HG02763 (cell line): ENCODE measurements at regions not wholly inside any gene's neighbourhood (a gene's known extent, or its start where the extent isn't known, plus 50 kb on each side); places are given as distances from the start of the nearest gene placed in this dataset.

Experiments used
- ATAC-seq: cut with Tn5 transposase; IDR thresholded peaks from one replicate; pipeline ENCODE4 v1.9.1; 2021; ENCODE audit warnings: mild to moderate bottlenecking, moderate library complexity; ENCODE audit not compliant: unreplicated experiment

- no peak for ATAC-seq
Measured at GRCh38 chr6:147755999-147756398, 247.5 kb downstream of the SAMD5 start.

GRCh38 chr6:147756891-147757290, 248.4 kb downstream of the SAMD5 start:
- ATAC-seq, result no peak

GRCh38 chr6:147757291-147757690, 248.8 kb downstream of the SAMD5 start:
- no peak for ATAC-seq

- no peak for ATAC-seq
Measured at GRCh38 chr6:147758303-147758702, 249.8 kb downstream of the SAMD5 start.

GRCh38 chr6:147759093-147759492, 250.6 kb downstream of the SAMD5 start:
- no peak for ATAC-seq

GRCh38 chr6:147759536-147759935, 251.0 kb downstream of the SAMD5 start:
- ATAC-seq, result no peak

- ATAC-seq, result no peak
Measured at GRCh38 chr6:147765541-147765940, 257.1 kb downstream of the SAMD5 start.

- no peak for ATAC-seq
Measured at GRCh38 chr6:147768969-147769368, 260.5 kb downstream of the SAMD5 start.

- no peak for ATAC-seq
Measured at GRCh38 chr6:147769496-147770087, 261.1 kb downstream of the SAMD5 start.

- ATAC-seq, result no peak
Measured at GRCh38 chr6:147770221-147770620, 261.7 kb downstream of the SAMD5 start.

- no peak for ATAC-seq
Measured at GRCh38 chr6:147772724-147773123, 264.2 kb downstream of the SAMD5 start.

- no peak for ATAC-seq
Measured at GRCh38 chr6:147774856-147775255, 266.4 kb downstream of the SAMD5 start.

GRCh38 chr6:147776631-147777213, 268.2 kb downstream of the SAMD5 start:
- no peak for ATAC-seq

- no peak for ATAC-seq
Measured at GRCh38 chr6:147779624-147780023, 271.1 kb downstream of the SAMD5 start.

GRCh38 chr6:147782302-147782701, 273.8 kb downstream of the SAMD5 start:
- no peak for ATAC-seq

GRCh38 chr6:147784371-147784770, 275.9 kb downstream of the SAMD5 start:
- ATAC-seq, result no peak

- no peak for ATAC-seq
Measured at GRCh38 chr6:147787417-147787816, 278.9 kb downstream of the SAMD5 start.

- no peak for ATAC-seq
Measured at GRCh38 chr6:147789430-147789947, 281.0 kb downstream of the SAMD5 start.

- no peak for ATAC-seq
Measured at GRCh38 chr6:147793871-147794643, 285.6 kb downstream of the SAMD5 start.

GRCh38 chr6:147802459-147802858, 294.0 kb downstream of the SAMD5 start:
- ATAC-seq, result no peak

GRCh38 chr6:147805155-147805554, 296.7 kb downstream of the SAMD5 start:
- no peak for ATAC-seq

GRCh38 chr6:147806697-147807096, 298.2 kb downstream of the SAMD5 start:
- no peak for ATAC-seq
